NCI-H2227 (cell line): ENCODE measurements at regions not wholly inside any gene's neighbourhood (a gene's known extent, or its start where the extent isn't known, plus 50 kb on each side); places are given as distances from the start of the nearest gene placed in this dataset.
"Not testable (repeated sequence)": the region's sequence is repeated elsewhere in the genome, so short reads cannot be mapped to it uniquely, and the experiment has no call there.

Experiments used
- DNase-seq: peaks from one replicate; lab custom pipeline; 2025; ENCODE audit not compliant: unreplicated experiment; lab: John Stamatoyannopoulos, UW

DNA sequence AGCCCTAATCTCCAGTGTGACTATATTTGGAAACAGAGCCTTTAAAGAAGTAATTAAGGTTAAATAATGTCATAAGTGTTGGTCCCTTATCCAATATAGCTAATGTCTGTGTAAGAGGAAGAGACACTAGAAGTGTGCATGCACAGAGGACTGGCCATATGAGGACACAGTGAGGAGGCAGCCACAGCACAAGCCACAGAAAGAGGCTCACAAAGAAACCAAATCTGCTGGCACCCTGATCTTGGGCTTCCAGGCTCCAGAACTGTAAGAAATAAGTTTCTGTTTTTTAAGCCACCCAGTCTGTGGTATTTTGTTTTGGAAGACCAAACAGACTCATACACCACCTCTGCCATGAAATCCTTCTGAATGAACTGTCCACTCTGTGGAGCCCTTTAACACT lies 186.4 kb upstream of the SLC39A10 start:
- DNase-seq, result no peak

DNA sequence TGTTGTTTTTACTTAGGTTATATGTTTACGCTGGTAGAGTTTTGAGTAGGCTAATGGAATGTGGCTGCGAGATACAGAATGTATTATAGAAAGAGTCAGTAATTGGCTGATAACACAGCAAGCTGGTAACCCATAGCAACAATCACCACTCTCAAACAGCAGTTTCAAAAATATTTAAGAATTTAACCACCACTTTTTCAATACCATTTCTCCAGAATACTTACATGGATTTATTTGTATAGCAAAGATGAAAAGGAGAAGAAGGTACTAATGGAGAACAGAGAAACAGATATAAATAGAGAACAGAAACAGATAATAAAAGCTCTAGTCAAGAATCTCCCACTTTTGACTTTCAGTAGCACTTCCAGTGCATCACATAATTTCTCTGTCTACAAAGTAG lies 188.3 kb upstream of the SLC39A10 start:
- DNase-seq, result no peak

DNA sequence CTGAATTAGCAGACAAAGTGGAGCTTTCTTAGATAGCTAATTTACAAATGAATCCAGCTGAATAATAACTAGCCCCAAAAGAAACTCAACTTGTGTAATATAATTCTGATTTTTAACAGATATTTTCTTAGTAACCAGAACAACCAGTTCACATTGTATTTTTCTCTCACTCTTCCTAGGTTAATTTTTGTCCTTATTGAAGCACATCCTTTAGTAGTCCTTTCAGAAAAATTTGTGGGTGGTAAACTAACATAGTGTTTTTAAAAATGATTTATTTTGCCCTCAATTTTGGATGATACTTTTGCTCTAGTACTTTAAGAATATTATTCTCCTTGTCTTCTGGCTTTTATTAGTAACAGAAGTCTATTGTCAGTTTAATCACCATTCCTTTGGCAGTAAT lies 190.6 kb upstream of the SLC39A10 start:
- no peak for DNase-seq

DNA sequence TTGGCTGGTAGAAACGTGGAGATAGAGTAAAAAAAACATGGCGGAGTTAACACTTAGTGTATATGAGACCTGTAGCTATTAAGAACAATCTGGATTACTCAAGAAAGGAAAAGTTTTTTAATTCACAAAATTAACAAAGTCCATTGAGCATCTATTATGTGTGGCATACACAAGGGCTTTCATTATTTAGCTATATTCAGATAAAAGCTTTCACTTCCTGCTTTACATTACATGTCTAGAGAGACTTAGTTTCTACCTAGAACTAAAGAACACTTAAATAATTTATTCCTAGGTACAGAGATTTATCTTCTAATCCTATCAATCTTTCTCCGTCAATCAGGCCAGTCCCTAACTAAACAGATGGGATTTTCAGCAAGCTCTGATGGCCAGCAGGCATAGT lies 196.0 kb upstream of the SLC39A10 start:
- no peak for DNase-seq

DNA sequence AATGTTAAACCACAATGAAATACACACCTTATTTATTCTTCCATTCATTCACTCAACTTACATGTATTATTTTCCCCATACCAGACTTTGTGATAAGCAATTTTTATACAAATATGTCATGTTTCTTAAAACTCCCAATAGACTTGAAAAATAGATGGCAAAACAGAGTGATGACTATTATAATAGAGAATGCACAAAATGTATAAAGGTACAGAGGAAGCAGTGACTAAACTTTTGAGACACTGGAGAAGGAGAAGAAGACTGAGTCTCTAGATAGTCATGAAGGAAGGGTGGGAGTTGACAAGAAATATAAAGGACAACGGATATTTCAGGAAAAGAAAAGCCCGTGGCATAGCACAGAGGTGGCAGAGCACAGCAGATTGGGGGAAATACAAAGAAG lies 198.1 kb upstream of the SLC39A10 start:
- DNase-seq, result no peak

DNA sequence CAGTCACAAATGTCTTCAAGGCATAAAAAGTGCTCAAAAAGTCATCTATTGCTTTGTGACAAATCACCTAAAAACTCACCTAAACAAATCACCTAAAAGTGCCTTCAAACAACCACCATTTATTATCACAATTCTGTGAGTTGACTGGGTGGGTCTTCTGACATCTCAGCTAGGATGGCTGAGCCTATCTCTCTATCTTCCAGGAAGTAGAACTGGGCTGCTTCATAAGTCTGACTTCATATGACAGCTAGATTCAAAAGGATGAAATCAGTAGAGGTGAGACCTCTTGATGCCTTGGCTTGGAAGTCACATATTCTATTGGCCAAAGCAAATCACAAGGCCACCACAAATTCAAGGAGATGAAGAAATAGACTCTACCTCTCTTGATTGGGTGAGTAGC lies 199.2 kb upstream of the SLC39A10 start:
- no peak for DNase-seq

DNA sequence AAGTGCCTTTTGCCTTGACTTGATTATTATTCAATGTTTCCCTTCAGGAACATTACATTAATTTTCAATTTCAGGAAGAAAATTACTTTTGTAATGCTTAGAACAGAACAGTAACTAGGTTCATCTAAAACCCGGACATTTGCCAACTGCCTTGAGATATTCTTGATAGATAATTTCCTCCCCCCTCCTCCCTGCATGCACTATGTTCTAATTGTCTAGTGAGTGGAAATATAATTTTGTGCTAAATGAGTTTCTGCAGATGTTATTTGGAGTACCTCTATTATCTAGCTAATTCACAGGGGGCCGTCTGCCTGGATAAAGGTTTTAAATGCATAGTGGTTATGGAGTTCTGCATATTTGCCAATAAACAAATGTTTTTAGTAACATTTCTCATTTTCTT lies 200.3 kb upstream of the SLC39A10 start:
- DNase-seq, result no peak

DNA sequence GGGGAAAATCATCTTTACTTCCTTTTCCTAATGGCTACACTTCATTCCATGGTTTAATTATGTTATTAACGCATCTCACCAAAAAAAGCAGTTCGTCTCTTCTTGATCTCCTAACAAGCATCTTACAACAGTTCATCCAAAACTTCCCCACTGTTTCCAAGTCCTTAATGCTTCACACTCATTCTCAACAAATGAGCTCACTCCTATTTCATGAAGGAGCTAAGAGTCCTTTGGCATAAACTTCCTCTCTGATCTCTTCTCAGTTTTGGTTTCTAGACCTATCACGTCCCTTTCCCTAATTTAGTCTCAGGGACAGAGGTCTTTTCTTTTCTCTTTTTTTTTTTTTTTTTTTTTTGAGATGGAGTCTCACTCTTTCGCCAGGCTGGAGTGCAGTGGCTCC lies 205.9 kb upstream of the SLC39A10 start:
- no peak for DNase-seq

DNA sequence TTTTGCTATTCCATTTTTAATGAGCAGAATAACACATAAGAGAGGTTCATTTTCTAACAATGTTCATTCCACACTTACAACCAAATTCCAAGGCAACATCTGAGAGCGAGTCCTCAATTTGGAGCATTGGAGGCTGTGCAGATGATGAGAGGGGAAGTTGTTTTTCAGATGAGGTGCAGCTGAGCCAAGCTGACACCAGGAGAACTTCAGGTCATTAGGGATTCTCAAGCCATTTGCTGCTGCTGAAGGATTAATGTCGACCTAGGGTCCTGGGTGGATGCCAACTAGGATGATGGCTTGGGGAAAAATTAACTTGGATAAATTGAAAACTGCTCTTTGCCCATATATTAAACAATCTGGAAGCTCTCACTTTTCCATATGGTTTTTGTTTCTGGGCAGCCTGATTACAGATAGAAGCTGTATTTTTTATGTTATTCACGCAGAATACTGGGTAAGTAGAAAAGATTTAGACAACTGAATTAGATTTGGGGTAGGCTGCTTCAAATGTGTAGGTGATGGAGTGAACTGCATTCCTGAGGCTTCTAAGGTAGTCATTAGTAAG lies 206.4 kb upstream of the SLC39A10 start:
- DNase-seq, result no peak

DNA sequence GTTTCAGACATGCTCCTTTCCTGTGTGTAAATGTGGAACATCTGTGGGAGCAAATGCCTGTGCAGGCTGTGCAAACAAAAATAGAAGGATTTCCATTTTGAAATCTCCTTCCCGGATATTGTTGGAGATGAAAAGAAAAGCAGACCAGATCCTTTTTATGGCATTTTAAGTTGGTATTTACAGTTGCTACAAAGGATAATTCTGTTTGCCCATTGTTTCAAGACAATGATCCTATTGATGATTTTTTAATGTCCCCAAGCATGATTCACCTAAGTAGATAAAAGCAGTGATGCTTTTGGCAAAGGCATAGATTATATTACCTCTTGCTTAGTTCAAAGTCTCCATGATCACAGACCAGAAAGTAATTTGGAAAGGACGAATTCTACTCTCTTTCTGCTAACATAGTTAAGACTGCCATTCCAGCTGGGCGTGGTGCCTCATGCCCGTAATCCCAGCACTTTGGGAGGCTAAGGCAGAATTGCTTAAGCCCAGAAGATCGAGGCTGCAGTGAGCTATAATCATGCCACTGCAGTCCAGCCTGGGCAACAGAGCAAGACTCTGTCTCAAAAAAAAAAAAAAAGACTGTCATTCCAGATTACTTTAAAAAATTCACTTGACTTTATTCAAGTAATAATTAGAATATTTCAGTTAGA lies 209.6 kb upstream of the SLC39A10 start:
- no peak for DNase-seq

DNA sequence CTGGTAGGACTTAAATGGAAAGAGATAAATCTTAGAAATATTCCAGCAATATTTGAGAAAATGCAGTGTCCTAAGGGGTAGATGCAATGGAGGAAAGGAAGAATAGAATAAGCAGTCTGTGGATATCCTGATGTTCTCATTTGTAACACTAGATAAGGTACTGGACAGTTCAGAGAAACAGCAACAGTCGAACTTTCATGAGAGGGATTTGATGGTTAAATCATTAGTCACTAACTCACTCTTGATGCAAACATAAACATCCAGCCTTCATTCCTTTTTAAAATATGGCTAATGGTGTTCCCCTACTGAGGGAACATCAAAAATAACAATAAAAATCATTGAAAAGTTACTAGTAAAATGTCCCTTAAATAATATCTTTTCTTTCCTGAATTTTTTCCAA lies 211.4 kb upstream of the SLC39A10 start:
- DNase-seq, result no peak

DNA sequence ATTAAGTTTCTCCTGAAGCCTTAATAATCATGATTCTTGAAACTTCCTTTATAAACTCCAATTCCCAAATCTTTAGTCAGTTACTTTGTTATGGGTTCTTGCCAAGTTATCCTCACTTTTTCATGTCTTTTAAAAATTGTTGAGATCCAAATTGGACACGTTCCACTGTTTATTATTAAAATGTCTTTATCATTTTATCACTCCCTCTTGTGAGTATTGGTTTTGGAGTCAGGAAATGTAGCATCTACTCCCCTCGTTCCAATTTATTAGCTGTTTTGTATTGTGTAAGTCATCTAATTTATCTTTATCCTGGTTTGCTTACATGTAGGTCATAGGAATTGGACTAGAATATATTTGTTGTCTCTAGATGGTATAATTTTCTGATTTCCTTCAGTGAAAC lies 213.1 kb upstream of the SLC39A10 start:
- DNase-seq, result no peak

DNA sequence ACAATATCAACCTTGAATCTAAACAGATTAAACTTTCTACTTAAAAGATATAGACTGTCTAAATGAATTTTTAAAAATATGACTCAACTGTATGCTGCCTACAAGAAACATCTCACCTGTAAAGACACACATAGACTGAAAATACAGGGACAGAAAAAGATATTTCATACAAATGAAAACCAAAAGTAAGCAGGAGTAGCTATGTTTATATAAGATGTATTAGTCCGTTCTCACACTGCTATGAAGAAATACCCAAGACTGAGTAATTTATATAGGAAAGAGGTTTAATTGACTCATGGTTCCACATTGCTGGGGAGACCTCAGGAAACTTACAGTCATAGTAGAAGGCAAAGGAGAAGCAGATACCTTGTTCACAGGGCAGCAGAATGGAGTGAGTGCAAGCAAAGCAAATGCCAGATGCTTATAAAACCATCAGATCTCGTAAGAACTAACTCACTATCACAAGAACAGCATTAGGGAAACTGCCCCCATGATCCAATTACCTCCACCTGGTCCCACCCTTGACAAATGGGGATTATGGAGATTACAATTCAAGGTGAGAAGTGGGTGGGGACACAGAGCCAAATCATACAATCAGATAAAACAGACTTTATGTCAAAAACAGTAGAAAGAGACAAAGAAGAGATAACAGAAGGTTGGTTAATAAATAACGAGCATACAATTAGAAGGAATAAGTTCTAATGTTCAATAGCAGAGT lies 214.4 kb upstream of the SLC39A10 start:
- DNase-seq, result no peak

DNA sequence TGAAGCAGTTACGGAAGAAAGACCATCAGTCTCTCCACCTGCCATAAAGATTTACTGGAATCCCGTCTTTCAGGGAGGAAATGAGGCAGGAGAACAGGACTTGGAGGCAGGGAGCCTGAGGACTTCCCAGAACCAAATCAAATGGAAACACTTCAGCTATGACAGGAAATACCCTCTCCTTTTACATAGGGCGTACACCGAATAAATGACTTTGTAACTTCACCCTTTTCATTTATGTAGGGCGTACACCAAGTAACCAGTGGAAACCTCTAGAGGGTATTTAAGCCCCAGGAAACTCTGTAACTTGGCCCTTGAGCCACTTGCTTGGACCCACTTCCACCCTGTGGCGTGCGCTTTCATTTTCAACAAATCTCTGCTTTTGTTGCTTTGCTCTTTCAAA lies 218.3 kb upstream of the SLC39A10 start:
- no peak for DNase-seq

DNA sequence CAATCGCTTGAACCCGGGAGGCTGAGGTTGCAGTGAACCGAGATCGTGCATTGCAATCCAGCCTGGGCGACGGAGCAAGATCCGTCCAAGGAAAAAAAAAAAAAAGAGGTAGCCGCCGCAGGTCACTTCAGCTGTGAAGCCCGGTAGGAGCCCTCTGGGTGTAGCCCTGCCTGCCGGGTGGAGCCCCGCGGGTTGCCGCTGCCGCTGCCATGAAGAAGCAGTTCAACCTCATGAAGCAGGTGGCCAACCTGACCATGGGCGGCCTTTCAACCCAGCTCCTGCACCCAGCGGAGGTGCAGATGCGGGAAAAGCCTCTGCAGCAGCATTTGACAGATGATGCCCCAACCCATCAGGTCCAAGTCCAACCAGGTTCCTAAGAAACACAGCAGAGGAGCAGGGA lies 219.5 kb upstream of the SLC39A10 start:
- DNase-seq, result no peak

DNA sequence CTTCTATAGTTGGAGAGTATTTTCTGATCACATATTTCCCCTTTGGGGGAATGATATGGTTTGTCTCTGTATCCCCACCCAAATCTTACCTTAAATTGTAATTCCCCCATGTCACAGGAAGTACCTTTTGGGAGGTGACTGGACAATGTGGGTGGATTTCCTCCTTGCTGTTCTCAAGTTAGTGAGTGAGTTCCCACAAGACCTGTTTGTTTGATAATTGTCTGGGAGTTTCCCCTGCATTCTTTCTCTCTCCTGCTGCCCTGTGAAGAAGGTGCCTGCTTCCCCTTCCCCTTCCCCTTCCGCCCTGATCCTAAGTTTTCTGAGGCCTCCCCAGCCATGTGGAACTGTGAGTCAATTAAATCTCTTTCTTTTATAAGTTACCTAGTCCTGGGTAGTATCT lies 222.7 kb upstream of the SLC39A10 start:
- no peak for DNase-seq

DNA sequence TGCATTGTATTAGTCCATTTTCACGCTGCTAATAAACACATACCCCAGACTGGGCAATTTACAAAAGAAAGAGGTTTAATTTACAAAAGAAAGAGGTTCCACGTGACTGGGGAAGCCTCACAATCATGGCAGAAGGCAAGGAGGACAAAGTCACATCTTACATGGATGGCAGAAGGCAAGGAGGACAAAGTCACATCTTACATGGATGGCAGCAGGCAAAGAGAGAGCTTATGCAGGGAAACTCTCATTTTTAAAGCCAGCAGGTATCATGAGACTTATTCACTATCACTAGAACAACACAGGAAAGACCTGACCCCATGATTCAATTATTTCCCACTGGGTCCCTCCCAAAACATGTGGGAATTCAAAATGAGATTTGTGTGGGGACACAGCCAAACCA lies 223.3 kb upstream of the SLC39A10 start:
- not testable (repeated sequence) for DNase-seq

DNA sequence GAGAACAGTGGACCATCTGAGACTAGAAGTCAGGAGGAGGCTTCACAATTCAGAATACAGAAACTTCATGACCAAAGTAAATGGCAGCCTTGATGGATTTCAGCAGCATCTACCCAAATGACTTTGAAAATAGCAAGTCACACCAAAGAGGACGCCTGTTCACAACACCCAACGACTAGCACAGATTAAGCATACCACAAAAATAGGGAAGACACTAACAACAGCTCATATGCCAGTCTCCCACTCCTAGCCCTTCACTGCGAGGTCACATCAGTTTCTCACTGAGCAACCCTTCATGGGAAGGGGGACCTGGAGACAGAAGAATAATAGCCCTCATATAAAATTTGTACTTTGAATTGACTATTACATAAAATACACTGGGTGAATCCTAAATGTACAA lies 228.4 kb upstream of the SLC39A10 start:
- DNase-seq, result no peak

DNA sequence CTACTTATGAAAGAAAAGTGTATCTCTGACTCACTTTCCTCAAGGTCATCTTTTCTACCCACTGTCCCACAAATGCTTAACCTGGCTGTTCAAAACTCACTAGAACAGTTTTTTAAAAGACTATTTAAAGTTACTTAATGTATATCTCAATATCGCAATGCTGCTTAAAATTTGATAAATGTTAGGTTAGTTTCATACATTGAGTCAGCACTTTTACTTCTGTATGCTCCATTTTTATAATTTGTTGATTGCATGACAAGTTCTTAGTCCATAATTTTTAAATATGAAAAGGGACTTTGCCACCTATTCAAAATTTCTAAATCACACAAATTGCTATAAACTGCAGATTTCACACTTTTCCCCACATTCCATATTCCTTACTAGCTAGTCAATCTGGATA lies 231.7 kb upstream of the SLC39A10 start:
- no peak for DNase-seq

DNA sequence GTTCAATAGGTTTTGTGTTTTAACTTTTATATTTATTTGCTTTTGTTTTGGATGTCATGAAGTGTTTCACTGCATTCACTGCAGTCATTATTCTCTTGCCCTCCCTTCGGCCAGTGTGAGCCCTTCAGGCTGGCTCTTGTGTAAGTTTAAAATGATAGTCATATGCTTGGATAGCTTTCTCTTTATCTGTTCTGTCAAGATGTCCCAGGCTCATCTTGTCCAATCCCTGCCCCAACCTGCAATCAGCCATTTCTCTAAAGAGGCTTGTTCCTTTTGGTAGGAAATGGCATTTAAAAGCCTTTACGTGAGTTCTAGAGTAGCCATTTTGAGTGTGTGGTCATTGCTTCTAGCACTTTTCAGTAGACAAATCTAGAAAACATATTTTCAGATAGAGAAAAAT lies 238.0 kb upstream of the SLC39A10 start:
- DNase-seq, result no peak

DNA sequence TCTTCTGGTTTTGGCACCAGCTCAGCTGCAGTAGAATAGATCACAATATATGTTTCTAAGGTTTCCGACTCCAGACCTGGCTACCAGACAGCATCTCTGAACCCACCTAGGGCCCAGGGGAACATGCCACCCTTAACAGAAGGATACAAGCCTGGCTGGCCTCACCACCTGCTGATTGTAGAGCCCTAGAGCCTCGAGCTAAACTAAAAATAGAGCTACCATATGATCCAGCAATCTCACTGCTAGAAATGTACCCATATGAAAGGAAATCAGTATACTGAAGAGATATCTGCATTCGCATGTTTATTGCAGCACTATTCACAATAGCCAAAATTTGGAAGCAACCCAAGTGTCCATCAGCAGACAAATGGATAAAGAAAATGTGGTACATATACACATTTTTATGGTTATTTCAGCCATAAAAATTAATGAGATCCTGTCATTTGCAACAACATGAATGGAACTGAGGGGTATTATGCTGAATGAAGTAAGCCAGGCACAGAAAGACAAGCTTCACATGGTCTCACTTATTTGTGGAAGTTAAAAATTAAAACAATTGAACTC lies 242.4 kb upstream of the SLC39A10 start:
- no peak for DNase-seq

DNA sequence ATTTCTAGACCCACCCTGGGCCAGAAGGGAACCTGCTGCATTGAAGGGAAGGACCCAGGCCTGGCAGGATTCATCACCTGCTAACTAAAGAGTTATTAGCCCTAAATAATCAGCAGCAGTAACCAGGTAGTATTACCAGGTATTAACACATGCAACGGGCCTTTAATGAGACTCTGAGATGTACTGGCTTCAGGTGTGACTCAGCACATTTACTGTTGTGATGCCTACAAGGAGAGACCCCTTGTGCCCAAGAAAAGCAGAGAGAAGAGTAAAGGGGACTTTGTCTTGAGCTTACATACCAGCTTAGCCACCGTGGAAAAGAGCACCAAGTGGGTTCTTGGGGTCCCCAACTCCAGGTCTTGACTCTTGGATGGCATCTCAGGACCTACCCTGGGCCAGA lies 243.1 kb upstream of the SLC39A10 start:
- DNase-seq, result no peak
